GM12872 (cell line): ENCODE measurements at regions not wholly inside any gene's neighbourhood (a gene's known extent, or its start where the extent isn't known, plus 50 kb on each side); places are given as distances from the start of the nearest gene placed in this dataset.

Experiments used
- CTCF ChIP-seq: IDR thresholded peaks from 3 replicates; pipeline ENCODE4 v1.5.1; 2011; ENCODE audit warnings: low read depth, mild to moderate bottlenecking, low read length, moderate library complexity; ENCODE audit not compliant: insufficient read depth

- TF ChIP-seq CTCF: no peak
Observed at GRCh38 chr6:41475737-41476357, 70.3 kb upstream of the FOXP4 start.

- no peak for TF ChIP-seq CTCF
Observed at GRCh38 chr6:41476401-41476800, 69.8 kb upstream of the FOXP4 start.

GRCh38 chr6:41477572-41477971 is 68.6 kb upstream of the FOXP4 start:
- TF ChIP-seq CTCF: no peak

GRCh38 chr6:41483943-41484342 is 62.2 kb upstream of the FOXP4 start:
- TF ChIP-seq CTCF: no peak

- no peak for TF ChIP-seq CTCF
Observed at GRCh38 chr6:41487860-41488432, 58.2 kb upstream of the FOXP4 start.

GRCh38 chr6:41488433-41489119 is 57.6 kb upstream of the FOXP4 start:
- TF ChIP-seq CTCF: no peak

GRCh38 chr6:41489120-41489851 is 56.9 kb upstream of the FOXP4 start:
- no peak for TF ChIP-seq CTCF
